Coronary artery (tissue), 2 donors: ENCODE measurements at regions not wholly inside any gene's neighbourhood (a gene's known extent, or its start where the extent isn't known, plus 50 kb on each side); places are given as distances from the start of the nearest gene placed in this dataset.

Experiments
- DNase-seq: peaks from one replicate; pipeline ENCODE4 v3.0.0-alpha.2; 2017; ENCODE audit warnings: low spot score
- H3K27ac ChIP-seq, 2 donors: fragments of 200-600 bp; sonication (generic); one replicate each; pipeline ENCODE4 v1.5.1; 2016 to 2019
- H3K4me3 ChIP-seq: fragments of 200-600 bp; sonication (generic); 2 replicates; pipeline ENCODE4 v1.5.1; 2016; ENCODE audit warnings: mild to moderate bottlenecking, moderate library complexity
- CTCF ChIP-seq: fragments of 200-600 bp; sonication (generic); IDR thresholded peaks from one replicate; pipeline ENCODE4 v1.5.1; 2019; ENCODE audit warnings: antibody characterized with exemption

- Histone ChIP-seq H3K4me3 (no peak overlapping the region), H3K27ac (no peak overlapping the region)
- no peak for DNase-seq
- no peak for TF ChIP-seq CTCF
These were observed 95.1 kb downstream of the NPY start for GRCh38 chr7:24378871-24379616.

GRCh38 chr7:24381894-24382505 is 98.0 kb downstream of the NPY start:
- Histone ChIP-seq H3K27ac (no peak overlapping the region), H3K4me3 (no peak overlapping the region)
- TF ChIP-seq CTCF, result no peak
- no peak for DNase-seq

GRCh38 chr7:24383055-24383454 is 99.1 kb downstream of the NPY start:
- TF ChIP-seq CTCF, result no peak
- Histone ChIP-seq H3K4me3 (no peak overlapping the region), H3K27ac (no peak overlapping the region)
- no peak for DNase-seq

- TF ChIP-seq CTCF, result no peak
- DNase-seq, result no peak
- Histone ChIP-seq H3K27ac (no peak overlapping the region), H3K4me3 (no peak overlapping the region)
These were observed 100.5 kb downstream of the NPY start for GRCh38 chr7:24384362-24385030.

- TF ChIP-seq CTCF, result no peak
- no peak for DNase-seq
- Histone ChIP-seq H3K4me3 (no peak overlapping the region), H3K27ac (no peak overlapping the region)
These were observed 104.2 kb downstream of the NPY start for GRCh38 chr7:24388212-24388611.

GRCh38 chr7:24390376-24391157 is 106.6 kb downstream of the NPY start:
- TF ChIP-seq CTCF, result no peak
- H3K27ac ChIP-seq, result no peak overlapping the region
- DNase-seq, result no peak
- H3K4me3 ChIP-seq, result no peak overlapping the region
